ENCODE measurements at regions not wholly inside any gene's neighbourhood (a gene's known extent, or its start where the extent isn't known, plus 50 kb on each side); places are given as distances from the start of the nearest gene placed in this dataset.
A peak's percentile ranks its signal among the peaks of the same experiment; 100 is the strongest.
"Not testable (repeated sequence)": the region's sequence is repeated elsewhere in the genome, so short reads cannot be mapped to it uniquely, and the experiment has no call there.

- Mint-ChIP-seq H3K27ac (peak overlapping the region; percentile 61 to 99 (median 97)), H3K4me3 (peak overlapping the region in 4 of 5 donors; percentile 29 to 83 (median 74)), H3K27me3 (ENCODE audit: low read depth in 3 of 3) (peaks cover 17 to 30% (median 18%) of the 10 kb centered on the region in 3 donors), H3K36me3 (peaks cover 0 to 5% (median 0%) of the 10 kb centered on the region in 3 donors), H3K9me3 (peaks cover 0 to 9% (median 6%) of the 10 kb centered on the region in 6 donors), H3K4me1 (peaks cover 39 to 46% of the 10 kb centered on the region in 2 donors)
- no peak for DNase-seq
Observed at GRCh38 chr1:8151647-8152046, 125.5 kb upstream of the ERRFI1 start.

DNA sequence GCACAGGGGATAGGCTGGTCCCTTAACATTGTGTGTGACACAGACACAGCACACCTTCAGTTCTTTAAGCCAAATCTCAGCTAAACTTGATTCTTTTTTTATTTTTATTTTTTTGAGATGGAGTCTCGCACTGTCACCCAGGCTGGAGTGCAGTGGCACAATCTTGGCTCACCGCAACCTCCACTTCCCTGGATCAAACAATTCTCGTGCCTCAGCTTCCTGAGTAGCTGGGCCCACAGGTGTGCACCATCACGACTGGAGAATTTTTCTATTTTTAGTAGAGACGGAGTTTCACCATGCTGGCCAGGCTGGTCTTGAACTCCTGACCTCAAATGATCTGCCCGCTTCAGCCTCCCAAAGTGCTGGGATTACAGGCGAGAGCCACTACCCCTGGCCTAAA lies 123.6 kb upstream of the ERRFI1 start:
- H3K4me1 Mint-ChIP-seq = peaks cover 53 to 61% of the 10 kb centered on the region in 2 donors
- not testable (repeated sequence) for H3K36me3 Mint-ChIP-seq, H3K4me3 Mint-ChIP-seq, DNase-seq, H3K27ac Mint-ChIP-seq, H3K9me3 Mint-ChIP-seq
- peaks cover 15 to 26% (median 16%) of the 10 kb centered on the region in 3 donors for H3K27me3 Mint-ChIP-seq (ENCODE audit: low read depth in 3 of 3)

DNA sequence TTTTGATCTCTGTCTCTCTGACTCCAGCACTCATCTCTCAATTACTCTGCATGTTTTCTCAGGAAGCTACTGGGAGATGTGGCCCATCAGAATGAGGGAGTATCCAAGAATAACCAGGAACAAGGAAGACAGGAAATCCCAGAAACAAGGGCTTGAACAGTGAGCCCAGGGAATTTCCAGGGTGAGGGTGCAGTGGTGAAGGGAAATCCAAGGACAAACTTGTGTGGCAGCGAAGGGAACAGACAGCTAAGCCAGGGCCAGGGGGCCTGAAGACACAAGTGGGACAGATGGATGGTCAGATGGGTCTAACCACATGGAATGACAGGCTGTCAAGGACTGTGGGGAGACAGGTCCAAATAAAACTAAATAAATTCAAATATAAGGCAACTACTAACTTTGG lies 121.8 kb upstream of the ERRFI1 start:
- DNase-seq = no peak
- peaks cover 51 to 53% of the 10 kb centered on the region in 2 donors for H3K4me1 Mint-ChIP-seq
- peaks cover 9 to 21% (median 16%) of the 10 kb centered on the region in 3 donors for H3K27me3 Mint-ChIP-seq (ENCODE audit: low read depth in 3 of 3)
- H3K27ac Mint-ChIP-seq = peak overlapping the region in 2 of 6 donors; percentile 13 to 50
- peaks cover 0 to 7% (median under 1%) of the 10 kb centered on the region in 6 donors for H3K9me3 Mint-ChIP-seq
- H3K4me3 Mint-ChIP-seq = no peak overlapping the region
- no peaks in the 10 kb centered on the region for H3K36me3 Mint-ChIP-seq

DNA sequence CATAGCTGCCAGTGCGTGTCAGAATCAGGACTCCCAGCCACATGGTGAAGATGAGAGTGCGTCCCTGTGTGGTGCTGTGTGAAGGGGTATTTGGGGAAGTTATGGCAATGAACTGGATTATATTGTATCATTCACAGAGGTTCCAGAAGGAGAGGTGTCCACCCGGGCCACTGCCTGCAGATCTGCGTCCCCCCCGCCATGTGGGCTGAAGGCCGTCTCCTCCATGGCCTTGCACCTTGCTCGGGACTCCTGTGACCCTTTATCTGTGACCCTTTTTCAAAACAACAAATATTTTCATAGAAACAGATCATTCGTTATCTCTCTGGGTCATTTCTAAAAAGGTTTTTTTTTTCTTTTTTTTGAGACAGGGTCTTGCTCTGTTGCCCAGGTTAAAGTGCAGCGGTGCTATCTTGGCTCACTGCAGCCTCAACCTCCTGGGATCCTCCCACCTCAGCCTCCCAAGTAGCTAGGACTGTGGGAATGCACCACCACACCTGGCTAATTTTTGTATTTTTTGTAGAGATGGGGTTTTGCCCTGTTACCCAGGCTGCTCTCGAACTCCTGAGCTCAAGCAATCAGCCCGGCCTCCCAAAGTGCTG lies 120.2 kb upstream of the ERRFI1 start:
- Mint-ChIP-seq H3K9me3 (peaks cover 0 to 3% (median 0%) of the 10 kb centered on the region in 6 donors), H3K4me1 (peaks cover 35 to 37% of the 10 kb centered on the region in 2 donors), H3K36me3 (no peaks in the 10 kb centered on the region), H3K27me3 (ENCODE audit: low read depth in 3 of 3) (peaks cover 4 to 20% (median 10%) of the 10 kb centered on the region in 3 donors), H3K27ac (peak overlapping the region in 3 of 6 donors; percentile 58 to 80 (median 60)), H3K4me3 (peak overlapping the region in 2 of 5 donors; percentile 39 to 47)
- DNase-seq = no peak

- H3K27ac Mint-ChIP-seq = peak overlapping the region; percentile 58 to 80 (median 61)
- H3K4me1 Mint-ChIP-seq = peaks cover 29 to 30% of the 10 kb centered on the region in 2 donors
- H3K27me3 Mint-ChIP-seq (ENCODE audit: low read depth in 3 of 3) = peaks cover 4 to 19% (median 7%) of the 10 kb centered on the region in 3 donors
- no peaks in the 10 kb centered on the region for H3K36me3 Mint-ChIP-seq
- peaks cover 0 to 3% (median 0%) of the 10 kb centered on the region in 6 donors for H3K9me3 Mint-ChIP-seq
- peak; percentile 34 to 51 (median 43) for DNase-seq
- H3K4me3 Mint-ChIP-seq = peak overlapping the region; percentile 2 to 64 (median 39)
Observed at GRCh38 chr1:8145545-8146202, 119.6 kb upstream of the ERRFI1 start.

GRCh38 chr1:8144323-8144722 lies 118.2 kb upstream of the ERRFI1 start:
- H3K4me1 Mint-ChIP-seq = peaks cover 26 to 27% of the 10 kb centered on the region in 2 donors

GRCh38 chr1:8142955-8143629 lies 117.0 kb upstream of the ERRFI1 start:
- H3K4me3 Mint-ChIP-seq = no peak overlapping the region
- peaks cover 26 to 27% of the 10 kb centered on the region in 2 donors for H3K4me1 Mint-ChIP-seq
- H3K27me3 Mint-ChIP-seq (ENCODE audit: low read depth in 3 of 3) = peaks cover 5 to 17% (median 10%) of the 10 kb centered on the region in 3 donors
- no peaks in the 10 kb centered on the region for H3K36me3 Mint-ChIP-seq
- peaks cover 0 to 3% (median 0%) of the 10 kb centered on the region in 6 donors for H3K9me3 Mint-ChIP-seq
- H3K27ac Mint-ChIP-seq = peak overlapping the region in 3 of 6 donors; percentile 26 to 60 (median 32)
- DNase-seq = peak in 1 of 3 donors; percentile 18

More at GRCh38 chr1:8144323-8144722, 118.2 kb upstream of the ERRFI1 start:
- Mint-ChIP-seq H3K36me3 (no peaks in the 10 kb centered on the region), H3K27ac (peak overlapping the region in 4 of 6 donors; percentile 1 to 58 (median 42)), H3K4me3 (peak overlapping the region in 2 of 5 donors; percentile 1 to 59), H3K9me3 (peaks cover 0 to 3% (median 0%) of the 10 kb centered on the region in 6 donors), H3K27me3 (ENCODE audit: low read depth in 3 of 3) (peaks cover 4 to 19% (median 10%) of the 10 kb centered on the region in 3 donors)
- no peak for DNase-seq

DNA sequence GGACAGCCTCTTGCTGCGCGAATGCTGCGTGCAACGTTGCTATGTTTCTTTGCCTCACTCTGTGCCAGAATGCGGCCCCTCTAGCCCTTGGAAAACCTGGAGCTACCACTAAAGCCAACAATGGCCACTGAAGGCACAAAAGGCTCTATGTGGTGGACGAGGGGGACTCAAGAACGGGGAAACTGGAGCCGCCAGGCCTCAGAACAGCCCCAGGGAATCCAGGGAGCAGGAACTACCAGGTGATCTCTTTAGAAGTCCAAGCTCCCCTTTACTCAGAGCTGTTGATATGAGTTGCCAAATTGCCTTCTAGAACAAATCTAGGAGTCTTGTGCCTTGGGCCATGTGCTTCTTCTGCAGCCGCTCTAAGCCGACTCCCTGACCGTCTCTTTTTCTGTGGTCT lies 113.8 kb upstream of the ERRFI1 start:
- peaks cover 0 to 3% (median 0%) of the 10 kb centered on the region in 6 donors for H3K9me3 Mint-ChIP-seq
- peaks cover 0 to 6% (median 0%) of the 10 kb centered on the region in 3 donors for H3K36me3 Mint-ChIP-seq
- H3K4me3 Mint-ChIP-seq = no peak overlapping the region
- H3K4me1 Mint-ChIP-seq = peaks cover 11 to 17% of the 10 kb centered on the region in 2 donors
- H3K27me3 Mint-ChIP-seq (ENCODE audit: low read depth in 3 of 3) = peaks cover 7 to 14% (median 14%) of the 10 kb centered on the region in 3 donors
- no peak for DNase-seq
- H3K27ac Mint-ChIP-seq = no peak overlapping the region

GRCh38 chr1:8139383-8139782 lies 113.3 kb upstream of the ERRFI1 start:
- no peak overlapping the region for H3K4me3 Mint-ChIP-seq
- H3K4me1 Mint-ChIP-seq = peaks cover 6 to 11% of the 10 kb centered on the region in 2 donors
- H3K9me3 Mint-ChIP-seq = peaks cover 0 to 3% (median 0%) of the 10 kb centered on the region in 6 donors
- H3K36me3 Mint-ChIP-seq = peaks cover 0 to 6% (median 0%) of the 10 kb centered on the region in 3 donors
- H3K27ac Mint-ChIP-seq = no peak overlapping the region
- DNase-seq = no peak
- peaks cover 9 to 16% (median 15%) of the 10 kb centered on the region in 3 donors for H3K27me3 Mint-ChIP-seq (ENCODE audit: low read depth in 3 of 3)

DNA sequence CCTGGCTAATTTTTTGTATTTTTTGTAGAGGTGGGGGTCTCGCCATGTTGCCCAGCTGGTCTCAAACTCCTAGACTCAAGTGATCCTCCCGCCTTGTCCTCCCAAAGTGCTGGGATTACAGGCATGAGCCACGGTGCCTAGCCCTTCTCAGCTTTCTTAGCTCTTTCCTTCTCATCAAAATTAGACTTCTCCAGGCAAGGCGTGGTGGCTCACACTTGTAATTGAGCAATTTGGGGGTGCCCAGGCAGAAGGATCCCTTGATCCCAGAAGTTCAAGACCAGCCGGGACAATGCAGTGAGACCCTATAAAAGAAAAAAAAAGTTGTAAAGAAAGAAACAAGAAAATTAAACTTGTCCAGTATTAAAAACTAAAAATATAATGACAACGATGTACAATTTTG lies 112.6 kb upstream of the ERRFI1 start:
- DNase-seq = no peak
- H3K27me3 Mint-ChIP-seq (ENCODE audit: low read depth in 3 of 3) = peaks cover 15 to 17% (median 15%) of the 10 kb centered on the region in 3 donors
- H3K9me3 Mint-ChIP-seq = no peaks in the 10 kb centered on the region
- peaks cover 0 to 6% (median 0%) of the 10 kb centered on the region in 3 donors for H3K36me3 Mint-ChIP-seq
- peaks cover 0 to 9% of the 10 kb centered on the region in 2 donors for H3K4me1 Mint-ChIP-seq
- H3K4me3 Mint-ChIP-seq = no peak overlapping the region
- H3K27ac Mint-ChIP-seq = no peak overlapping the region

- Mint-ChIP-seq H3K4me1 (peaks cover 0 to 5% of the 10 kb centered on the region in 2 donors), H3K36me3 (peaks cover 0 to 6% (median 0%) of the 10 kb centered on the region in 3 donors), H3K27me3 (ENCODE audit: low read depth in 3 of 3) (peaks cover 14 to 18% (median 17%) of the 10 kb centered on the region in 3 donors), H3K9me3 (no peaks in the 10 kb centered on the region), H3K4me3 (no peak overlapping the region), H3K27ac (peak overlapping the region in 1 of 6 donors; percentile 59)
- no peak for DNase-seq
Observed at GRCh38 chr1:8137481-8138244, 111.6 kb upstream of the ERRFI1 start.

- H3K27ac Mint-ChIP-seq = peak overlapping the region in 1 of 6 donors; percentile 33
- peaks cover 11 to 20% (median 17%) of the 10 kb centered on the region in 3 donors for H3K27me3 Mint-ChIP-seq (ENCODE audit: low read depth in 3 of 3)
- H3K4me1 Mint-ChIP-seq = peaks cover 0 to 5% of the 10 kb centered on the region in 2 donors
Observed at GRCh38 chr1:8136766-8137165, 110.7 kb upstream of the ERRFI1 start.

GRCh38 chr1:8135250-8135649 lies 109.1 kb upstream of the ERRFI1 start:
- H3K4me3 Mint-ChIP-seq = no peak overlapping the region
- H3K27ac Mint-ChIP-seq = peak overlapping the region in 2 of 6 donors; percentile 14 to 49
- H3K9me3 Mint-ChIP-seq = no peaks in the 10 kb centered on the region
- H3K36me3 Mint-ChIP-seq = peaks cover 0 to 6% (median 0%) of the 10 kb centered on the region in 3 donors
- H3K4me1 Mint-ChIP-seq = peaks cover 0 to 5% of the 10 kb centered on the region in 2 donors
- no peak for DNase-seq
- H3K27me3 Mint-ChIP-seq (ENCODE audit: low read depth in 3 of 3) = peaks cover 8 to 20% (median 17%) of the 10 kb centered on the region in 3 donors

More at GRCh38 chr1:8136766-8137165, 110.7 kb upstream of the ERRFI1 start:
- peaks cover 0 to 6% (median 0%) of the 10 kb centered on the region in 3 donors for H3K36me3 Mint-ChIP-seq
- DNase-seq = no peak
- H3K4me3 Mint-ChIP-seq = no peak overlapping the region
- H3K9me3 Mint-ChIP-seq = no peaks in the 10 kb centered on the region
